NOMO-1 (cell line): ENCODE measurements at regions not wholly inside any gene's neighbourhood (a gene's known extent, or its start where the extent isn't known, plus 50 kb on each side); places are given as distances from the start of the nearest gene placed in this dataset.

Experiments used
- DNase-seq, 2 experiments: peaks; one replicate each; lab custom pipeline; 2025; ENCODE audit not compliant: unreplicated experiment in 2 of 2; lab: John Stamatoyannopoulos, UW

GRCh38 chr9:88287972-88288371, 100.3 kb upstream of the SPIN1 start:
- no peak for DNase-seq

- peak in 1 of 2 experiments; percentile 11 for DNase-seq
Measured at GRCh38 chr9:88280816-88281382, 107.3 kb upstream of the SPIN1 start.

GRCh38 chr9:88278036-88278435, 110.2 kb upstream of the SPIN1 start:
- DNase-seq = no peak

- DNase-seq = no peak
Measured at GRCh38 chr9:88274078-88274477, 114.2 kb upstream of the SPIN1 start.

GRCh38 chr9:88272986-88273385, 115.3 kb upstream of the SPIN1 start:
- no peak for DNase-seq

- no peak for DNase-seq
Measured at GRCh38 chr9:88270413-88270812, 117.8 kb upstream of the SPIN1 start.

- DNase-seq = no peak
Measured at GRCh38 chr9:88268886-88269285, 119.4 kb upstream of the SPIN1 start.

- no peak for DNase-seq
Measured at GRCh38 chr9:88267283-88267682, 121.0 kb upstream of the SPIN1 start.

GRCh38 chr9:88266416-88266815, 121.8 kb upstream of the SPIN1 start:
- no peak for DNase-seq

- no peak for DNase-seq
Measured at GRCh38 chr9:88259001-88259400, 120.7 kb upstream of the SPATA31C2 start.

- DNase-seq = no peak
Measured at GRCh38 chr9:88258601-88259000, 120.3 kb upstream of the SPATA31C2 start.

- no peak for DNase-seq
Measured at GRCh38 chr9:88258024-88258423, 119.7 kb upstream of the SPATA31C2 start.

GRCh38 chr9:88256216-88256615, 117.9 kb upstream of the SPATA31C2 start:
- DNase-seq = no peak

- peak in 1 of 2 experiments; percentile 0 for DNase-seq
Measured at GRCh38 chr9:88255806-88256205, 117.5 kb upstream of the SPATA31C2 start.

- no peak for DNase-seq
Measured at GRCh38 chr9:88251903-88252302, 113.6 kb upstream of the SPATA31C2 start.

GRCh38 chr9:88243736-88244135, 105.5 kb upstream of the SPATA31C2 start:
- DNase-seq = no peak

GRCh38 chr9:88242879-88243278, 104.6 kb upstream of the SPATA31C2 start:
- DNase-seq = no peak

GRCh38 chr9:88237991-88238571, 99.8 kb upstream of the SPATA31C2 start:
- DNase-seq = no peak

- no peak for DNase-seq
Measured at GRCh38 chr9:88237479-88237961, 99.2 kb upstream of the SPATA31C2 start.

GRCh38 chr9:88236511-88237478, 98.5 kb upstream of the SPATA31C2 start:
- no peak for DNase-seq

- no peak for DNase-seq
Measured at GRCh38 chr9:88235615-88236014, 97.3 kb upstream of the SPATA31C2 start.

GRCh38 chr9:88234114-88234513, 95.8 kb upstream of the SPATA31C2 start:
- DNase-seq = no peak
